GM21515 (cell line): ENCODE measurements at regions not wholly inside any gene's neighbourhood (a gene's known extent, or its start where the extent isn't known, plus 50 kb on each side); places are given as distances from the start of the nearest gene placed in this dataset.

ENCODE experiments used
- ATAC-seq: cut with Tn5 transposase; IDR thresholded peaks from one replicate; pipeline ENCODE4 v1.9.1; 2021; ENCODE audit not compliant: unreplicated experiment

GRCh38 chr21:35333831-35334618, 284.9 kb upstream of the RUNX1 start:
- ATAC-seq = no peak

GRCh38 chr21:35332841-35333426, 283.8 kb upstream of the RUNX1 start:
- ATAC-seq = no peak

- ATAC-seq = no peak
Measured at GRCh38 chr21:35329940-35330660, 281.0 kb upstream of the RUNX1 start.

- ATAC-seq = no peak
Measured at GRCh38 chr21:35328856-35329455, 279.9 kb upstream of the RUNX1 start.

GRCh38 chr21:35326677-35327076, 277.6 kb upstream of the RUNX1 start:
- no peak for ATAC-seq

GRCh38 chr21:35325953-35326352, 276.9 kb upstream of the RUNX1 start:
- no peak for ATAC-seq

GRCh38 chr21:35324372-35325220, 275.5 kb upstream of the RUNX1 start:
- no peak for ATAC-seq

- no peak for ATAC-seq
Measured at GRCh38 chr21:35323947-35324346, 274.8 kb upstream of the RUNX1 start.

GRCh38 chr21:35321322-35322200, 272.5 kb upstream of the RUNX1 start:
- no peak for ATAC-seq

GRCh38 chr21:35319684-35320283, 270.7 kb upstream of the RUNX1 start:
- no peak for ATAC-seq

- no peak for ATAC-seq
Measured at GRCh38 chr21:35316933-35317332, 267.8 kb upstream of the RUNX1 start.

- ATAC-seq = no peak
Measured at GRCh38 chr21:35316456-35316855, 267.4 kb upstream of the RUNX1 start.

GRCh38 chr21:35314857-35315582, 265.9 kb upstream of the RUNX1 start:
- no peak for ATAC-seq

GRCh38 chr21:35311985-35312384, 262.9 kb upstream of the RUNX1 start:
- no peak for ATAC-seq

- no peak for ATAC-seq
Measured at GRCh38 chr21:35309316-35309715, 260.2 kb upstream of the RUNX1 start.

- ATAC-seq = no peak
Measured at GRCh38 chr21:35303085-35303484, 254.0 kb upstream of the RUNX1 start.

- no peak for ATAC-seq
Measured at GRCh38 chr21:35298757-35299156, 249.7 kb upstream of the RUNX1 start.

- no peak for ATAC-seq
Measured at GRCh38 chr21:35297665-35298064, 248.6 kb upstream of the RUNX1 start.
